Esophagus muscularis mucosa (tissue), 3 donors: ENCODE measurements at regions not wholly inside any gene's neighbourhood (a gene's known extent, or its start where the extent isn't known, plus 50 kb on each side); places are given as distances from the start of the nearest gene placed in this dataset.

Experiments
- CTCF ChIP-seq, 3 experiments: fragments of 200-600 bp in 2 of 3; fragments of 450-650 bp in 1 of 3; sonication (generic) in 2 of 3; IDR thresholded peaks; one replicate each; pipeline ENCODE4 v1.5.1; 2017 to 2019; ENCODE audit warnings: antibody characterized with exemption in 3 of 3, mild to moderate bottlenecking in 2 of 3, moderate library complexity in 1 of 3
- POLR2A ChIP-seq: fragments of 450-650 bp; IDR thresholded peaks from one replicate; pipeline ENCODE4 v1.6.1; 2017; ENCODE audit warnings: antibody characterized with exemption, moderate library complexity, mild to moderate bottlenecking, low read depth
- POLR2AphosphoS5 ChIP-seq, 2 donors: sonication (generic); formaldehyde crosslinking; IDR thresholded peaks; one replicate each; pipeline ENCODE4 v1.6.1; 2017; ENCODE audit warnings: antibody characterized with exemption in 2 of 2

- TF ChIP-seq CTCF (IDR thresholded peaks at IDR 0.05) = no peak
- TF ChIP-seq POLR2AphosphoS5 (IDR thresholded peaks at IDR 0.05) = no peak
- no peak for TF ChIP-seq POLR2A
Observed at GRCh38 chr3:146881356-146881755, 276.2 kb upstream of the PLSCR5 start.
